ENCODE measurements at regions not wholly inside any gene's neighbourhood (a gene's known extent, or its start where the extent isn't known, plus 50 kb on each side); places are given as distances from the start of the nearest gene placed in this dataset.

DNA sequence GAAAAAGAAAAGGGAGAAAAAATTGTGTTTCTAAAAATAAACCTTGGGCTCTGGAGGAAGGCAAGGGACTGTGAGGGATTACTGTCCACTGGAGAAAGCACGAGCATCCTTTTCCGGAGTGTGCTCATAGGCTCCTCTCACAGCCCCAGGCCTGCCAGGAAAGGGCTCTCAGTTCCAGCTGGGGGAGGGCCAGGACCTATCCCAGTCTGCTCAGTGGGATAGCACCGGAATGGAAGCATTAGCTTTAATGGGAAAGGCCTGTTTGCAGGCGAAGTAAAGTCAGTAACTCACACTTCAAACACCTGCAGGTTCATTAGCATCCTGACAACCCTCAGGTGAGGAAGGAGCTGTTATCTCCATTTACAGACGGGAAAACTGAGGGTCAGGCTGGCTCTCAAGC, 113.9 kb upstream of the USP24 start:
- Histone ChIP-seq H2BK120ac (ENCODE audit: insufficient read depth, low read length, poor library complexity) (no peak overlapping the region), H2BK12ac (ENCODE audit: low read length) (no peak overlapping the region), H2AFZ (ENCODE audit: insufficient read depth, low read length, poor library complexity) (no peak overlapping the region), H3K27me3 (ENCODE audit: insufficient read depth, low read length) (no peaks in the 10 kb centered on the region), H3K27ac (ENCODE audit: low read depth, low read length) (no peak overlapping the region), H3K4me1 (ENCODE audit: control insufficient read depth in 1 of 2, insufficient read depth in 2 of 2, low read length in 2 of 2) (no peaks in the 10 kb centered on the region), H4K8ac (ENCODE audit: low read depth, low read length) (no peak overlapping the region), H3K79me1 (ENCODE audit: low read length) (no peaks in the 10 kb centered on the region), H3K4me2 (ENCODE audit: low read length) (no peak overlapping the region), H3K9me3 (ENCODE audit: insufficient read depth, low read depth, low read length) (no peaks in the 10 kb centered on the region), H4K91ac (ENCODE audit: low read depth, low read length) (no peak overlapping the region), H3K14ac (ENCODE audit: low read length) (no peak overlapping the region), H3K79me2 (ENCODE audit: control insufficient read depth, insufficient read depth, low read length, poor library complexity) (no peaks in the 10 kb centered on the region), H3K18ac (ENCODE audit: low read length) (no peak overlapping the region), H3K9ac (ENCODE audit: low read length) (no peak overlapping the region), H4K12ac (ENCODE audit: low read depth, low read length) (no peak overlapping the region), H3K36me3 (ENCODE audit: control insufficient read depth in 1 of 2, insufficient read depth in 2 of 2, low read length in 2 of 2) (no peaks in the 10 kb centered on the region), H2AK5ac (ENCODE audit: low read length) (no peak overlapping the region), H2BK5ac (ENCODE audit: low read depth, low read length, poor library complexity) (no peak overlapping the region), H3K23ac (ENCODE audit: low read length) (no peak overlapping the region), H3K4ac (ENCODE audit: low read depth, low read length) (no peak overlapping the region), H3K4me3 (ENCODE audit: low read depth, low read length) (no peak overlapping the region)
- DNase-seq: no peak
- no CpG with 5 or more reads among the region's 5 CpGs for WGBS (ENCODE audit: extremely low coverage, insufficient coverage, insufficient read length)

- no peak overlapping the region for H3K27ac ChIP-seq (ENCODE audit: low read depth, low read length)
- H2BK12ac ChIP-seq (ENCODE audit: low read length): no peak overlapping the region
- DNase-seq: no peak
- no peaks in the 10 kb centered on the region for H3K9me3 ChIP-seq (ENCODE audit: insufficient read depth, low read depth, low read length)
- no CpG with 5 or more reads among the region's 14 CpGs for WGBS (ENCODE audit: extremely low coverage, insufficient coverage, insufficient read length)
- H3K14ac ChIP-seq (ENCODE audit: low read length): no peak overlapping the region
- no peak overlapping the region for H2BK120ac ChIP-seq (ENCODE audit: insufficient read depth, low read length, poor library complexity)
- no peak overlapping the region for H2BK5ac ChIP-seq (ENCODE audit: low read depth, low read length, poor library complexity)
- no peak overlapping the region for H3K4ac ChIP-seq (ENCODE audit: low read depth, low read length)
- no peak overlapping the region for H3K23ac ChIP-seq (ENCODE audit: low read length)
- H4K91ac ChIP-seq (ENCODE audit: low read depth, low read length): no peak overlapping the region
- no peaks in the 10 kb centered on the region for H3K36me3 ChIP-seq (ENCODE audit: control insufficient read depth in 1 of 2, insufficient read depth in 2 of 2, low read length in 2 of 2)
- H2AK5ac ChIP-seq (ENCODE audit: low read length): no peak overlapping the region
- no peak overlapping the region for H4K8ac ChIP-seq (ENCODE audit: low read depth, low read length)
- no peak overlapping the region for H3K4me3 ChIP-seq (ENCODE audit: low read depth, low read length)
- no peak overlapping the region for H3K18ac ChIP-seq (ENCODE audit: low read length)
- no peak overlapping the region for H3K9ac ChIP-seq (ENCODE audit: low read length)
- H3K79me1 ChIP-seq (ENCODE audit: low read length): no peaks in the 10 kb centered on the region
- H3K4me1 ChIP-seq (ENCODE audit: control insufficient read depth in 1 of 2, insufficient read depth in 2 of 2, low read length in 2 of 2): no peaks in the 10 kb centered on the region
- H3K79me2 ChIP-seq (ENCODE audit: control insufficient read depth, insufficient read depth, low read length, poor library complexity): no peaks in the 10 kb centered on the region
- H4K12ac ChIP-seq (ENCODE audit: low read depth, low read length): no peak overlapping the region
- no peak overlapping the region for H2AFZ ChIP-seq (ENCODE audit: insufficient read depth, low read length, poor library complexity)
- H3K4me2 ChIP-seq (ENCODE audit: low read length): no peak overlapping the region
- no peaks in the 10 kb centered on the region for H3K27me3 ChIP-seq (ENCODE audit: insufficient read depth, low read length)
These were observed 111.5 kb upstream of the USP24 start for GRCh38 chr1:55326496-55327243.

DNA sequence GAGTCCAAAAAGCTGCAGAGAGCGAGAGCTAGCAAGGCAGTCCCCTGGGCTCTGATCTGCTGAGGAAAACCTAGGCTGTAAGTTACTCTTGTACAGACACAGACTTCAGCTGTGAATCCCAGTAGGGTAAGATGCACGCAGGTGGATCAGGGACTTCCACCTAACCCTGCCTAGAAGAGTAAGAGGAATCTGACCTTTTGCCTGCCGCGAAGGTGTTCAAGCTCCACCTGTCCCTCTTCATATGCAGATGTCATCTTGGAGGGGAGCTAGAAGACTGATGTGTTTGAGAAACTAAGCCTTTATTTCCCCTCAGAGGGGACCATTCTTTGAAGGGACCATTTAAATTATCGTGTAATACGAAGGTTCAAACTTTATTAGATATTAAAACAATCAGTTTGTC, 108.6 kb upstream of the USP24 start:
- H3K79me2 ChIP-seq (ENCODE audit: control insufficient read depth, insufficient read depth, low read length, poor library complexity): no peaks in the 10 kb centered on the region
- no peaks in the 10 kb centered on the region for H3K27me3 ChIP-seq (ENCODE audit: insufficient read depth, low read length)
- H3K79me1 ChIP-seq (ENCODE audit: low read length): no peaks in the 10 kb centered on the region
- no peaks in the 10 kb centered on the region for H3K9me3 ChIP-seq (ENCODE audit: insufficient read depth, low read depth, low read length)
- no peak overlapping the region for H2BK12ac ChIP-seq (ENCODE audit: low read length)
- no peak overlapping the region for H3K14ac ChIP-seq (ENCODE audit: low read length)
- no peak overlapping the region for H2BK5ac ChIP-seq (ENCODE audit: low read depth, low read length, poor library complexity)
- H3K36me3 ChIP-seq (ENCODE audit: control insufficient read depth in 1 of 2, insufficient read depth in 2 of 2, low read length in 2 of 2): no peaks in the 10 kb centered on the region
- no peak overlapping the region for H3K9ac ChIP-seq (ENCODE audit: low read length)
- H2BK120ac ChIP-seq (ENCODE audit: insufficient read depth, low read length, poor library complexity): no peak overlapping the region
- H4K91ac ChIP-seq (ENCODE audit: low read depth, low read length): no peak overlapping the region
- no peak overlapping the region for H3K18ac ChIP-seq (ENCODE audit: low read length)
- H3K4ac ChIP-seq (ENCODE audit: low read depth, low read length): no peak overlapping the region
- no peak overlapping the region for H2AK5ac ChIP-seq (ENCODE audit: low read length)
- no peak overlapping the region for H4K12ac ChIP-seq (ENCODE audit: low read depth, low read length)
- H3K4me1 ChIP-seq (ENCODE audit: control insufficient read depth in 1 of 2, insufficient read depth in 2 of 2, low read length in 2 of 2): no peaks in the 10 kb centered on the region
- no peak overlapping the region for H4K8ac ChIP-seq (ENCODE audit: low read depth, low read length)
- no CpG with 5 or more reads among the region's 6 CpGs for WGBS (ENCODE audit: extremely low coverage, insufficient coverage, insufficient read length)
- H3K27ac ChIP-seq (ENCODE audit: low read depth, low read length): no peak overlapping the region
- no peak overlapping the region for H3K4me2 ChIP-seq (ENCODE audit: low read length)
- H3K23ac ChIP-seq (ENCODE audit: low read length): no peak overlapping the region
- no peak for DNase-seq
- H3K4me3 ChIP-seq (ENCODE audit: low read depth, low read length): no peak overlapping the region
- no peak overlapping the region for H2AFZ ChIP-seq (ENCODE audit: insufficient read depth, low read length, poor library complexity)

- H2AFZ ChIP-seq (ENCODE audit: insufficient read depth, low read length, poor library complexity): no peak overlapping the region
- no peaks in the 10 kb centered on the region for H3K9me3 ChIP-seq (ENCODE audit: insufficient read depth, low read depth, low read length)
- H2BK120ac ChIP-seq (ENCODE audit: insufficient read depth, low read length, poor library complexity): no peak overlapping the region
- no peak overlapping the region for H3K9ac ChIP-seq (ENCODE audit: low read length)
- H4K12ac ChIP-seq (ENCODE audit: low read depth, low read length): no peak overlapping the region
- no peak overlapping the region for H4K8ac ChIP-seq (ENCODE audit: low read depth, low read length)
- whole genome bisulfite sequencing (ENCODE audit: extremely low coverage, insufficient coverage, insufficient read length): no CpG with 5 or more reads among the region's 1 CpG
- no peaks in the 10 kb centered on the region for H3K79me1 ChIP-seq (ENCODE audit: low read length)
- no peak overlapping the region for H3K14ac ChIP-seq (ENCODE audit: low read length)
- no peaks in the 10 kb centered on the region for H3K27me3 ChIP-seq (ENCODE audit: insufficient read depth, low read length)
- no peak overlapping the region for H2BK5ac ChIP-seq (ENCODE audit: low read depth, low read length, poor library complexity)
- no peaks in the 10 kb centered on the region for H3K79me2 ChIP-seq (ENCODE audit: control insufficient read depth, insufficient read depth, low read length, poor library complexity)
- H3K4me3 ChIP-seq (ENCODE audit: low read depth, low read length): no peak overlapping the region
- no peak overlapping the region for H3K27ac ChIP-seq (ENCODE audit: low read depth, low read length)
- no peak overlapping the region for H4K91ac ChIP-seq (ENCODE audit: low read depth, low read length)
- no peak overlapping the region for H3K4ac ChIP-seq (ENCODE audit: low read depth, low read length)
- H3K4me2 ChIP-seq (ENCODE audit: low read length): no peak overlapping the region
- no peak overlapping the region for H2BK12ac ChIP-seq (ENCODE audit: low read length)
- DNase-seq: no peak
- no peaks in the 10 kb centered on the region for H3K36me3 ChIP-seq (ENCODE audit: control insufficient read depth in 1 of 2, insufficient read depth in 2 of 2, low read length in 2 of 2)
- H3K18ac ChIP-seq (ENCODE audit: low read length): no peak overlapping the region
- no peak overlapping the region for H2AK5ac ChIP-seq (ENCODE audit: low read length)
- no peak overlapping the region for H3K23ac ChIP-seq (ENCODE audit: low read length)
- H3K4me1 ChIP-seq (ENCODE audit: control insufficient read depth in 1 of 2, insufficient read depth in 2 of 2, low read length in 2 of 2): no peaks in the 10 kb centered on the region
These were observed 107.7 kb upstream of the USP24 start for GRCh38 chr1:55322842-55323241.

All from trophoblast cell (in vitro differentiated cells and primary cell).